ENCODE measurements at regions not wholly inside any gene's neighbourhood (a gene's known extent, or its start where the extent isn't known, plus 50 kb on each side); places are given as distances from the start of the nearest gene placed in this dataset.
"Not testable (repeated sequence)": the region's sequence is repeated elsewhere in the genome, so short reads cannot be mapped to it uniquely, and the experiment has no call there.

DNA sequence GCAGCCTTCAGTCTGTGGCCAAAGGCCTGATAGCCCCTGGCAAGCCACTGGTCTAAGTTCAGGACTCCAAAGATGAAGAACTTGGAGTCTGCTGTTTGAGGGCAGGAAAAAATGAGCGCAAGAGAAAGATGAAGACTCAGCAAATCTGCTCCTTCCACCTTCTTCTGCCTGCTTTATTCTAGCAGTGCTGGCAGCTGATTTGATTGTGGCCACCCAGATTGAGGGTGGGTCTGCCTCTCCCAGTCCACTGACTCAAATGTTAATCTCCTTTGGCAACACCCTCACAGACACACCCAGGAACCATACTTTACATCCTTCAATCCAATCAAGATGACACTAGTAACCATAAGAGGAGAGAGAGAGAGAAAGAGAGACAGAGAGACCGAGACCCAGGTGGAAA is 127.6 kb downstream of the UTP18 start:
- no peak for DNase-seq (ENCODE audit: low read depth in 3 of 3)

DNA sequence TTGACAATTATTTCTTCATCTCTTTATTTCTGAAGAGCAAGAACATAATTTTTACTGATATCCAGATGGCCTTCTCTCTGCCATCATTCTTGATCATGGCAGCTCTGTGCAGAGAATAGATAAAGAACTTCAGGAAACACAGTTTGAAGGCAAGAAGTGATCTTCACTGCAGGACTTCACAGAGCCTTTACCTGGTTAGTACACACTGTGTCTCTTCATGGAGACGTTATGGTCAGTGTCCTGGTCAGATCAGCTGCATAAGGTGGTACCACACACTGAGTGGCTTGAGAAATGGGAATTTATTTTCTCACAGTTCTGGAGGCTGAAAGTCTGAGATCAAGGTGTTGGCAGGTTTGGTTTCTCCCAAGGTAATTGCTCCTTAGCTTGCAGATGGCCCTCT is 129.5 kb downstream of the UTP18 start:
- DNase-seq (ENCODE audit: low read depth in 3 of 3): no peak

DNA sequence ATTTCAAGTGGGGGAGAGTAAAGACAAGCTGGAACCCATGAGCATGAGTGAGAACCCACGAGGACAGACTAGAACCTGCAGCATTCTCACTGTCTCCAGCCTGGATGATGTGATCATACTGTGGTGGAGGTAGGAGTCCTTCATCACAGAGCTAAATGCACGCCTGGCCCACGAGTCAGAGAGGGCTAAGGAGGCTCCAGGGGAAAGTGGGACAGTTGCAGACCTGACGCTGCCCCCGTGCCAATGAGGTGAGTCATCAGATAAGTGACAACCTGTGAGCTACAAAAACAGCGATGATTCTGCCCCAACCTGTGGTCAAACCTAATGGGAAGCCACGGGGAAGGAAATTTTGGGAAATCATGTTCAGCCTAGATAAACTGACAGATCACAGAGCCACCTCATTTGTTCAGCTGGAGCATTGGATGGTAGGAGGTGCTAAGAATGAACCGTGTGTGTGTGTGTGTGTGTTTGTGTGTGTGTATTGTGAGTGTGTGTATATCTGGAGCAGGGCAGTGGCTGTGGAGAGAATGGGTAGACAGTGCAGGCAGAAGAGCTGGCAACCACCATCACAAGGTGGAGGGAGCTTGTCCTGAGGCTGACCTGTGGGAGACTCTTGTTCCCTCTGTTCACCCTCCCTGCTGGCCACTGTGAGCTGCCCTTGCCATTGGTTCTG is 131.8 kb downstream of the UTP18 start:
- no peak for DNase-seq (ENCODE audit: low read depth in 3 of 3)

DNA sequence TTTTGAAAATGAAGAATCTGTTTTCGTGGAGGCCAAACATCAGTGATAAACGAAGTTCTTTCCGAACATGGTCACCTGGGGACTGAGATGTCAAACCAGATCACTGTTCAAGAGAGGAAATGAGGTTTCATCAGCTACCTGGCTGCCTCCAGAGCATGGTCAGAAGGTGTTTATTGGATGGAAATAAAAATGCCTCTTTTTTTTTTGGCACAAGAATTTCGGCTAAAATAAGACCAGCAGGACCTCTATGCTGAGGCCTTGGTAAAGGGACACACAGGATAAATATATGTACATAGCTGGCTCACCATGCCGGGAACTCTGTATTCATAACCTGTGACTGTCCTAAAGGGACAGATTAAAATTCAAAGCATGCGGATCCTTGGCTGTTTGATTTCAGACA is 135.3 kb downstream of the UTP18 start:
- DNase-seq (ENCODE audit: low read depth in 3 of 3): no peak

DNA sequence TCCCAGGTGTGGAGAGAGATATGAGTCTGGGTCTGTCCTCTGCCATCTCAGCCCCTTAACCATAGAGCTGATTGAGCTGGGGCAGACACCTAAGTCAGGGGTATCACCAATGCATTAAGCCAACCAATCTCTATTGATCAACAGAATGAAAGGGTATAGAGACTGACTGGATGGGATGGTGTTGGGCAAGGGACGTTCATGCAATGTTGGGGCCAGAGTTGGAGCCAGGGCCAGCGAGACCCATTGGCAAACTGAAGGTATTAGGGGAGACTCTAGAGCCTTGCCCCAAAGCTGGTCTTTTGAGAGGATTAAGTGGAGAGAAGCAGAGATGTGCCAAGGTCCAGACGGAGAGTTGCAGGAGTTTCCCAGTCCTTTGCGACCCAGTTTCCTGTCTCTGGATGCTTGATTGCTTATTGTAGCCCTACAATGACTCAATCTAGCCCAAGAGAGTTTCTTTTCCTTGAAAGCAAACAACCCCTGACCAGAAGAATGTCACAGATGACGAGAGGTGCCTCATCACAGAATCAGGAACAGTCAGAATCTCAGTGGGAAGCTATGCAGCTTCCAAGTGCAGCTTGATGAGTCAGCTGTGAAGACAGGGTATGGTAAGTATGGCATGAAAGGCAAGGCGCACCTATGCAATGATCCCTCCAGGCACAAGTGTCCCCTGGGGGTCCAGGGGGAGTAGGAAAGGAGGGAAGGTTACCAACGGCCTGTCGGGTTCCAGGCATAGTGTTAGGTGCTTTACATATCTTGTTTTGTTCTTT is 137.2 kb downstream of the UTP18 start:
- no peak for DNase-seq (ENCODE audit: low read depth in 3 of 3)

DNA sequence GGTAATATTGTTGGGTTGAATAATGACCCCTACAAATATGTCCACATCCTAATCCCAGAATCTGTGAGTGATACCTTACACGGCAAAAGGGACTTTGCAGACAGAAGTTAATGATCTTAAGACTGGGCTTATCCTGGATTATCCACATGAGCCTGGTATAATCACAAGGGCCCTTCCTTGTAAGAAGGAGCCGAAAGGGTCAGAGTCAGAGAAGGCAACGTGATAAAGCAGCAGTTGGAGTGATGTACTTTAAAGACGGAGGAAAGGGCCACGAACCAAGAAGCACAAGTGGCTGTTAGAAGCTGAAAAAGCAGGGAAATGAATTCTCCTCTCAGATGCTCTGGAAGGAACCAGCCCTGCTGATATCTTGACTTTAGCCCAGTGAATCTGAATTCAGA is 137.8 kb downstream of the UTP18 start:
- DNase-seq (ENCODE audit: low read depth in 3 of 3): no peak

DNA sequence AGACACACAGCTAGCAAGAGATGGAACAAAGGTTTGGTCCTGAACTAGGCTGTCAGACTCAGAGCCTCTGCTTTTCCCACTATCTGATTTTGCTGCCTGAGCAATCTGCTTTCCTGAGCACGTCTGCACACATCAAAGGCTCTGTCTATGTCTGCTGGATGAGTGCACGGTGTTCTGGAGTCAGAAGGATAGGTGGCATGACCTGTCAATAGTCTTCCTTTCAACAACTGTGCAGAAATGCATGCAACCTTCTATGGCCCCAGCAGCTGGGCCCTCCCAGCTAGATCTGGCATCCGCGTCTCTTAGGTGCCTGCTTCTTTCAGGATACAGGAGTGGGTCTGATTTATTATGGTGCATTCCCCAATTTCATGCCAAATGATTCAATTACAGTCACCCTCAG is 138.3 kb downstream of the UTP18 start:
- DNase-seq (ENCODE audit: low read depth in 3 of 3): no peak

DNA sequence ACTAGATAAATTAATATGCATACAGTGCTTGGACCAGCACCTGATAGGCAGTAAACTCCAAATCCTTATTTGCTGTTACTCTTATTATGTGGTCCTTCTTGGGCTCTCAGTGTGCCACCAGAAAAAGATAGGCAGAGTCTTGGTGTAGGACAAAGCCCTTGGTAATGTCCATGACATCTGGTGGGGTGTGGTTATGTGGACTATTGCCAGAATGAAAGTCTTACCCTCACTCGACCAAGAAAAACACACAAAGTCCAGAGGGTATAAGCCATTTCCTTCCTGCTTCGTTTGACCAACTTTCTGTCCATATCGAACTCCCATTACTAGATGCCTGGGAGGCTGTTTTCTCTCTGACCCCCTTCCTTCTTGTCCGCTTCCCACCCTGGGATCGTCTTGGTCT is 140.9 kb downstream of the UTP18 start:
- no peak for DNase-seq (ENCODE audit: low read depth in 3 of 3)

DNA sequence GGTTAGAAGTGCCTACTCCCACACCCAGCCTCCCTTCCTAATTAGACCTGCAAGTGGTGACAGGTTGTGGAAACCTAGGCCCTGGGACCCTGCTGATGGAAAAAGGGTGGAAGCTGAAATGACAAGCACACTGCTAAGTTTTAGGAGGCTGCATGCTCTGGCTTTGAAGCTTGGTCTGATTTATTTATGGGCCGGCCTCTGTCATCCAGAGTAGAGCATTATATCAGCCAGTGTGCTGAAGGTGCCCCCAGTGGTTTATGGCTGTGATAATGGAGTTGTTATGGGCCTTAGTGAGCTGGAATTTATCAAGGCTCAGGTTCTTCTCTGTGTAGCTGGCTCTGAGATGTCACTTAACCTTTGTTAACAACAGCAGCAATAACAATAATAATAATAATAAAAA is 142.6 kb downstream of the UTP18 start:
- DNase-seq (ENCODE audit: low read depth in 3 of 3): no peak

DNA sequence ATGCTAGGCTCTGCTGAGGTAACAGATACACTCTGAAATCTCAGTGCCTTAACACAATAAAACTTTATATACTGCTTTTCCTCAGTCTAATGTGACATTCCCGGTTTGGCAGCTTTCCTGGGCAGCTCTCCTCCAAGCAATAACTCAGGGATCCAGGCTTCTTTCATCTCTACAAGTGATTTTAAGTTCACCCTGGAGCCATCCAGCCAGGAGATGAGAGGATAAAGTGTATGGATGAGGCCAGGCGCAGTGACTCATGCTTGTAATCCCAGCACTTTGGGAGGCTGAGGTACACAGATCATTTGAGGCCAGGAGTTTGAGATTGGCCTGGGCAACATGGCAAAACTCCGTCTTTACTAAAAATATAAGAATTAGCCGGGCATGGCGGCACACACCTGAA is 147.2 kb downstream of the UTP18 start:
- DNase-seq (ENCODE audit: low read depth in 3 of 3): no peak

DNA sequence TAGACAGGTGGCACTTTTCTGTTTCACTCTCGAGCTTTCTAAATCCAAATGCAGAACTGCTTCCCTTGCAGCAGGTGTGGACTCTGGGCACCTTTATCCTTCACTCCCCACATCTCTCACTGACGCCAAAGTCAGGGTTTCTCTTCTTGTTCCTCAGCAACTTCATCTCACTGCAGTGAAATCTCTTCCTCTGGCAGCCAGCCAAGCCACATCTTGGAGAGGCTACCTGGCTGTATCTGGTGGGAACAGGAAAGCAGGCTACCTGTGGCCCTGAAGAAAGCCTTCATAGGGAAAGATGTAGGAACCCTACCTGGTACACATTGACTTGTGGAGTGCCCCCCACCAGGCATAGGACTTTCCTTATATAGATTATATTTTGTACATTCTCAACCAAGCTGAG is 159.1 kb downstream of the UTP18 start:
- DNase-seq (ENCODE audit: low read depth in 3 of 3): no peak

DNA sequence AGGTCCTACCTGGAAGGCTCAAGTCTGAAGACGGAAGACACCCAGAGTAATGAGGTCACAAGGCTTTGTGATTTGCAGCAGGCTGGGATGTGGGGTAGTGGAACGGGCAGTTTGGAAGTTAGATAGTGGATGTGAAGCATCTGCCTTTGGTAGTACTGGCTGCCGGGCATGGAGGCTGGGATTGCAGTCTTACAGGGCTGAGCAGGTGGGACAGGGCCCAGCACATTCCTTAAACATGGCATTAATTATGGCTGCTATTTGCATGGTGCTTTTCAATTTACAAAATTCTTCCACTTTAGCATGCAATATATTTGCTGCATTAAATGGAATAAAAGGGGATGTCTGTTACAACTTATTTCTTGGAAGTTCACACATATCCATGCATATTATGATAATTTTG is 161.2 kb downstream of the UTP18 start:
- DNase-seq (ENCODE audit: low read depth in 3 of 3): no peak

DNA sequence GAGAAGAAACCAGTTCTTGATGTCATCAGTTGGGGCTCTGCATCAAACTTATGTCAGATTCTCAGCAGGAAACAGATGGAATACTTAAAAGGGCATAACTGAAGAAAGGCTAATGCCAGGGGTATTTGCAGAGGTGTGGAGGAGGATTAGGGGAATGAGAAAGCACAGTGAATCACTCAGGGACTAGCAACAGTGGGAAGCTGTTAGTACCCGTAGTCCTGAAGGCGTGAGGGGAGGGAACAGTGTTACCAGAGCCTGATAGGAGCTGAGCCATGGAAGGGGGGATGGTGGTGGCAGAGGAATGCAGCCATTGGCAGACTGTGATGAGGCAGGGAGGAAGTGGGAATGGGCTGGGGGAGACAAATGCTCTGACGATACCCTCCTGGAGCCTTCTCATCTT is 162.3 kb downstream of the UTP18 start:
- no peak for DNase-seq (ENCODE audit: low read depth in 3 of 3)

DNA sequence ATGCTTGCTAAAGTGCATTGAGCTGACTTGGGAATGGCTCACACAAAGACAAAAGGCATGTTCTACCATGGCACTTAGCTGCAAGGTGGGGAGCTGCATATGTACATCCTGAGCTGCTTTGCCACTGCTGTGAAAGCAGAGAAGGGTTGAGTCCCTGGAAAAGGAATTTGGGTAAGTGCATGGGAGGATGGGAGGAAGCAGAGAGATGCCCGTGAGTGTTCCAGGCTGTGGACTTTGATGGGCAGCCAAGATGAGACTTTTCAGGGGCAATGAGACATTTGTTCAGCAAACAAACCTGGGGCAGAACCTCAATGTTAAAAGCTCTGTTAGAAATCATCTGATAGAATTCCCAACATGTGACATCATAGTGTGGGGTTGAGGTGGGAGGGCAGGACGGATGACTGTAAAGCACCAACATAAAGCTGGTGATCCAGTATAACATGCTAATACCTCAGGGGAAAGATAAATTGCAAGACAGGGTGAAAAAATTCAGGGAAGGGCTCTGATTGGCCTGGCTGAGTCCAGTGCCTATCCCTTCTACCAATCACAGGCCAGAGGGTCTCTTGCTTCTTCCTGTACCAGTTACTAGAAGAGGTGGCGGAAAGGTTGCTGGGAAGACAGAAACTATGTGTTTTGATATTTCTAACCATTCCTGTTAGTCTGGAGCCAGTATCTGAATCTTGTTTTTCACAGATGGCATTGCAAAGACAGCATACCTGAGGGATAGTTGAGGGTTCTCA is 163.2 kb downstream of the UTP18 start:
- DNase-seq (ENCODE audit: low read depth in 3 of 3): no peak

DNA sequence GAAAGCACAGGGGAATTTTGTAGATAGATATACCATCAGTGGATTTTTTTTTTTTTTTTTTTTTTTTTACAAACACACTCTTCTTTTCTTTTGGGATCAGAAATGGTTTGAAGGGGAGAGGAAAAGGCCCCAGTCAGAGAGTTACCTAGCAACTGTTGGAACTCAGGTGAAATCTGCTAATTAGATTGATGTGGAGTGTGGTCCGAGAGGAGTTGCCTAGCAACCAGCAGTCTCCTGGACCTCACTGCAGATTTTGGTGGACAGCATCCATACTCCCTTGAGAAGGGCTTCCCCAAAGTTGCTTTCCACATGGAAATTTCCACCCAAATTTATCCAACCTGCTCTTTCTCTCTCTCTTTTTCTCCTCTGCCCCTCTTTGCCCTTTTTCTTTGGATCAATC is 165.4 kb downstream of the UTP18 start:
- no peak for DNase-seq (ENCODE audit: low read depth in 3 of 3)

DNA sequence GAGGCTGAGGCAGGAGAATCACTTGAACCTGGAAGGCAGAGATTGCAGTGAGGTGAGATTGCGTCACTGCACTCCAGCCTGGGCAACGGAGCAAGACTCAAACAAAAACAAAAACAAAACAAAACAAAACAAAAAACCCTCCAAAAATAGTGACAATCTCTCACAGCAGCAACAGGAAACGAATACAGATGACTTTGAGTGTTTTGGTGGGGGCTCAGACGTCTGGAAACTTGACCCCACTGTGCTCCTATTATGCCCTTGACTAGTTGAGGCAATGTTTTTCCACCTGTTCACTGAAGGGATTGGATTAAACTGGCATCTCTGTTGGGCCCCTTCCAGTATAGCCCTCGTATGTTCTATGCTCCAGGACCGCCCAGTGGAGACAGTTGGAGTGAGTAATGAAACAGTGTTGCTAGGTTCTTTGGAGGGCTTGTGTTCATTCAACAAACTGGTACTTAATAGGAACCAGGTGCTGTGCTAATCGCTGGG is 167.0 kb downstream of the UTP18 start:
- DNase-seq (ENCODE audit: low read depth in 3 of 3): no peak

DNA sequence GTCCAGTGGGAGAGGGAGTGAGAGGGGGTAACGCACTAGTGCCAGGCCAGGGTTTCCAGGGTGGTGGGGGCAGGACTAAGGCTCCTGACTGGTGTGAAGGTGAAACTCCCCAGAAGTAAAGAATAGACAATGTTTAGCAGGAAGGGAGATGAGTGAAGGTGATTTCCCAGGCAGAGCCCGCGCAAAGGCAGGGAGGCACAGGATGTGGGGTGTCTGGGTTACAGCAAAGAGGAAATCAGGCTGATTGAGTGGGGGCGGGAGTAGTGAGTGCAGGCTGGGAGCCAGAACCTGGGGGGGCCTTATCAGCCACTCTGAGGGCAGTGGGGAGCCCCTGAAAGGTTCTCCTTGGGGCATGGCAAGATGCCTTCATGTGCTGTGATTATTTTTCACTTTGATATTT is 167.5 kb downstream of the UTP18 start:
- DNase-seq (ENCODE audit: low read depth in 3 of 3): peak; percentile 22 to 65 (median 35)

DNA sequence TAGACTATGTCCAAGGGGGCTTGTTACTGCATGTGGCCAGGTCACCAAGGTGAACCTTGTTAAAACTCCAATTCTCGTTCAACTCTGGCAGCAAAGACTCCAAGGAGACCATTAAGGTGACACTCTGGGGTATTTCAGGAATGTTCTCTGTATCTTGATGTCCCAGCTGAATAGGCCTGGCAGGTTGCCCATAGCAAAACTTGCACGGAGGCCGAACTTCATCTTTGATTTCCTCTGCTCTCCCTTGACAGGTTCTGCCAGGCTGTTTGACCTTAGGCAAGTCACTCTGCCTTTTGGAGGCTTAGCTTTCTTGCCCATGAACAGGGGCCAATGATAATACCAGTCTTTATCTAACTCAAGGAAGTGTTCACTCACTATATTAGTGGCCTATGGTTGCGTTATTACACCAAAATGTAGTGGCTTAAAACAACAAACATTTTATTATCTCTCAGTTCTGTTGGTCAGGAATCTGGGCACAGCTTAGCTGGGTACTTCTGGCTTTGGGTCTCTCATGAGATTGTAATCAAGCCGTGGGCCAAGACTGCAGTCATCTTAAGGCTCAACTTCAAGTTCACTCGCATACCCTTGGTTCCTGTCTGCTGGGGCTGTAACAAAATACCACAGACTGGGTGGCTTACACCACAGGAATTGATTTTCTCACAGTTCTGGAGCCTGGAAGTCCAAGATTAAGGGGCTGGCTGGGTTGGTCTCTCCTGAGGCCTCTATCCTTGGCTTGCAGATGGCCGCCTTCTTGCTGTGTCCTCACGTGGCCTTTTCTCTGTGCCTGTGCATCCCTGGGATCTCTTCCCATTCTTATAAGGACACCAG is 168.5 kb downstream of the UTP18 start:
- no peak for DNase-seq (ENCODE audit: low read depth in 3 of 3)

DNA sequence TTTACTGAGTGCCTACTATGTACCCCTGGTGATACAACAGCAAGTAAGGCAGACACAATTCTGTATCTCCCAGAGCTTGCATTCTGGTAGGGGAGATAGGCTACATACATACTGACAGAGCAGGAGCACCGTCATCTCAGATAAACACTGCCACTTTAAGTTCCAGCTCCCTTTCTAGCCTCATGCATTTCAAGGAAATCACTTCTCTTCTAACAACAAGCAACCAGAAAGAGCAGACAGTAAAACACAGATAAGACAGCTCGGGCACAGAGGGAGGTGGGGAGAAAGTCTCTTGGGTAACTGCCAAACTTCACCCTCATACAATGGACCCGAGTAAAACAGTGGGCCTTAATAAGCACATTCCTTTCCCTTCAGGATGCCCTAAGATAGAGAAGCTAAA is 169.6 kb downstream of the UTP18 start:
- not testable (repeated sequence) for DNase-seq (ENCODE audit: low read depth in 3 of 3)

DNA sequence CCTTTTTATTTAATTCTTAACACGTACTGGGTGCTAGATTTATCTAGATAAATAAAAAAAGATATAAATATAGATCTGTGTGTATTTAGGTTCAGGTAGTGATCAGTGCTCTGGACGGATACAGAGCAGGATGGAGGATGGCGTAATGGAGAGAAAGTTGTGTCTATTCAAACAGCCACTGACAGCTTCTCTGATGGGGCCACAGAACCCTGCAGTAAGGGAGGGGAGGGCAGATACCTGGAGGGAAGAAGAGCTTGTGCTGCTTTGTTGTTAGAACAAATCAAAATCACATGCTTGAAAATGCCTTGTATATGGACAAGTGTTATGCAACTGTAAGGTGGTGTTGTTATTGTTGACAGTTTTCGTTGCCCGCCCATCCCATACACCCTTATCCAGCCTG is 170.2 kb downstream of the UTP18 start:
- DNase-seq (ENCODE audit: low read depth in 3 of 3): no peak

DNA sequence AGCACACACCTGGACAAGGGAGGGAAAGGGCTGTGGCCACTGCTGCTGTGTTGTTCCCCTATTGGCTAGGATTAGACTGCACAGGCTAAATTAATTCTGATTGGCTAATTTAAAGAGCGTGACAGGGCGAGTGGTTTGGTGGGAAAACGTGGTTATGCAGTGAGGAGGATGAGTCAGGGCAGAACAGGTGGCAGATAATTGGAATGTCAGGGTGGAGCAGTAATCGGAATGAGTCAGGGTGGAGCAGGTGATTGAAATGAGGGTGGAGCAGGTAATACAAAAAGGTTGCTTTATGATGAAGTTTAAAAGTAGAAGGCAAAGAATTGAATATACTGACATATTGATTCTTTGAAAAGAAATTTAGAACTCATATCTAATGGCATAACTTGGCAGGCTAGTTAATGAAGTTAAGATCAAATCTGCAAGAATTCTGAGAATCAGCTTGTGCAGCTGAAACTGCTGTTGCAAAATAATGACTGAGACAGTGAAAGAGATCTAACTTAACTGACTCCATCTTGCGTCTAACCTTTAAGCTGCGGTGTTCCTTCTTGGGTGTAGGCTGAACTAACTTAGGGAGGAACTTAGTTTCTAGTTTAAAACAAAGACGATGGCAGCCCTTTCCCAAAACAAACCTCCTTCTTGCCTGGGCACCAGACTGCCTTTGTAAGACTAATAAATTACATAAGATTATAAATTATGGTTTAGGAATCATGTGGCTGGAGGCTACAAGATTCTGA is 174.3 kb downstream of the UTP18 start:
- DNase-seq (ENCODE audit: low read depth in 3 of 3): no peak
